ENCODE measurements at regions not wholly inside any gene's neighbourhood (a gene's known extent, or its start where the extent isn't known, plus 50 kb on each side); places are given as distances from the start of the nearest gene placed in this dataset.

GRCh38 chr5:68459093-68459809, 243.7 kb downstream of the PIK3R1 start:
- no peak for ATAC-seq
- CTCF ChIA-PET = interaction anchor here (0.6 kb wide), 1 partner anchor 180 kb away, joined by 3 read pairs; no protein-coding TSS in a partner anchor
- POLR2A ChIA-PET = no interaction called here
- TF ChIP-seq CTCF (IDR thresholded peaks at IDR 0.05) = no peak
- TF ChIP-seq TCF7L2 (IDR thresholded peaks at IDR 0.05; ENCODE audit: low read depth, low read length) = no peak
- no peak for TF ChIP-seq REST (IDR thresholded peaks at IDR 0.05; ENCODE audit: insufficient read depth in 1 of 2, low read depth in 2 of 2, low read length in 1 of 2)
- no peak for TF ChIP-seq POLR2AphosphoS5 (IDR thresholded peaks at IDR 0.05; ENCODE audit: low read depth, low read length)
- no peak for TF ChIP-seq SIN3A (IDR thresholded peaks at IDR 0.05; ENCODE audit: borderline replicate concordance, insufficient read depth, low read depth, low read length)
- no peak for DNase-seq (ENCODE audit: low read depth, low spot score)
- no peak overlapping the region for H3K27ac ChIP-seq (ENCODE audit: low read length)
- H3K4me1 ChIP-seq (ENCODE audit: control insufficient read depth, insufficient read depth, low read length) = no peaks in the 10 kb centered on the region
- H3K4me3 ChIP-seq (ENCODE audit: low read depth in 2 of 2, low read length in 2 of 2) = no peak overlapping the region
- H3K9me3 ChIP-seq (ENCODE audit: control insufficient read depth, insufficient read depth, low read depth, low read length) = no peaks in the 10 kb centered on the region
- no peaks in the 10 kb centered on the region for H3K27me3 ChIP-seq (ENCODE audit: control insufficient read depth, insufficient read depth, low read length)
- no TSS peak for BruUV-seq (replicated peaks)
- H3K36me3 ChIP-seq (ENCODE audit: control insufficient read depth, insufficient read depth, low read length) = no peaks in the 10 kb centered on the region
- intact Hi-C loops (cut with micrococcal nuclease; ENCODE audit: unreplicated experiment) (no loop called here), in situ Hi-C loops (cut with HindIII; ENCODE audit: low pct_unique_long_range_greater_than_20kb, low sequenced_read_pairs) (no loop called here)

GRCh38 chr5:68459810-68460139, 244.2 kb downstream of the PIK3R1 start:
- no TSS peak for BruUV-seq (replicated peaks)
- ChIA-PET POLR2A (no interaction called here), CTCF (no interaction called here)
- ATAC-seq (no peak), DNase-seq (ENCODE audit: low read depth, low spot score) (no peak)
- no peaks in the 10 kb centered on the region for H3K36me3 ChIP-seq (ENCODE audit: control insufficient read depth, insufficient read depth, low read length)
- no peaks in the 10 kb centered on the region for H3K9me3 ChIP-seq (ENCODE audit: control insufficient read depth, insufficient read depth, low read depth, low read length)
- no peak overlapping the region for H3K27ac ChIP-seq (ENCODE audit: low read length)
- intact Hi-C loops (cut with micrococcal nuclease; ENCODE audit: unreplicated experiment) = loop anchor here (5.0 kb wide), 1 partner anchor 172 kb away; no protein-coding TSS in a partner anchor
- in situ Hi-C loops (cut with HindIII; ENCODE audit: low pct_unique_long_range_greater_than_20kb, low sequenced_read_pairs) = no loop called here
- H3K4me1 ChIP-seq (ENCODE audit: control insufficient read depth, insufficient read depth, low read length) = no peaks in the 10 kb centered on the region
- no peak overlapping the region for H3K4me3 ChIP-seq (ENCODE audit: low read depth in 2 of 2, low read length in 2 of 2)
- H3K27me3 ChIP-seq (ENCODE audit: control insufficient read depth, insufficient read depth, low read length) = no peaks in the 10 kb centered on the region
- TF ChIP-seq REST (IDR thresholded peaks at IDR 0.05; ENCODE audit: insufficient read depth in 1 of 2, low read depth in 2 of 2, low read length in 1 of 2) (no peak), CTCF (IDR thresholded peaks at IDR 0.05) (no peak), POLR2AphosphoS5 (IDR thresholded peaks at IDR 0.05; ENCODE audit: low read depth, low read length) (no peak), TCF7L2 (IDR thresholded peaks at IDR 0.05; ENCODE audit: low read depth, low read length) (no peak), SIN3A (IDR thresholded peaks at IDR 0.05; ENCODE audit: borderline replicate concordance, insufficient read depth, low read depth, low read length) (no peak)
